Stomach (tissue), 8 donors: ENCODE measurements at regions not wholly inside any gene's neighbourhood (a gene's known extent, or its start where the extent isn't known, plus 50 kb on each side); places are given as distances from the start of the nearest gene placed in this dataset.

Source experiments
- DNase-seq, 2 donors: peaks; one replicate each; pipeline versions ENCODE4 v3.0.0 to v3.0.0-alpha.2; 2013 to 2019
- H3K27ac ChIP-seq, 5 donors: fragments of 200-600 bp in 4 of 5; sonication (generic) in 4 of 5; one replicate each; pipeline ENCODE4 v1.5.1; 2013 to 2019; ENCODE audit warnings: mild to moderate bottlenecking in 1 of 5, moderate library complexity in 1 of 5
- H3K27me3 ChIP-seq, 3 donors: fragments of 200-600 bp; sonication (generic); one replicate each; pipeline ENCODE4 v1.5.1; 2017 to 2019; ENCODE audit warnings: mixed run types in 1 of 3
- H3K36me3 ChIP-seq, 4 donors: fragments of 200-600 bp; sonication (generic); 1 replicate in 3 of 4; 2 replicates in 1 of 4; pipeline ENCODE4 v1.5.1; 2016 to 2019
- H3K4me1 ChIP-seq, 4 donors: fragments of 200-600 bp; sonication (generic); one replicate each; pipeline ENCODE4 v1.5.1; 2016 to 2019
- H3K4me3 ChIP-seq, 4 donors: fragments of 200-600 bp; sonication (generic) in 3 of 4; one replicate each; pipeline ENCODE4 v1.5.1; 2016 to 2019; ENCODE audit warnings: mild to moderate bottlenecking in 1 of 4
- H3K9me3 ChIP-seq, 4 donors: fragments of 200-600 bp; sonication (generic); one replicate each; pipeline ENCODE4 v1.5.1; 2016 to 2019
- EP300 ChIP-seq: sonication (generic); formaldehyde crosslinking; IDR thresholded peaks from one replicate; pipeline ENCODE4 v1.6.1; 2017; ENCODE audit warnings: antibody characterized with exemption
- POLR2A ChIP-seq, 4 donors: fragments of 450-650 bp; IDR thresholded peaks; one replicate each; pipeline ENCODE4 v1.6.1; 2016; ENCODE audit warnings: antibody characterized with exemption in 4 of 4, control low read depth in 2 of 4, mild to moderate bottlenecking in 1 of 4, moderate library complexity in 1 of 4
- POLR2AphosphoS5 ChIP-seq, 3 donors: sonication (generic); formaldehyde crosslinking; IDR thresholded peaks; one replicate each; pipeline ENCODE4 v1.6.1; 2016; ENCODE audit warnings: antibody characterized with exemption in 3 of 3
- WGBS, 5 donors: extraction: QIAGEN DNeasy Blood & Tissue Kit in 3 of 5; methylation state at CpG; one replicate each; pipeline versions ENCODE4 v1.1.5 to v1.1.7; 2013 to 2018; 5-methylcytosine and 5-hydroxymethylcytosine counted together
- intact Hi-C: fragments of 100-400 bp; cut with DNase I; formaldehyde crosslinking; loops from one replicate; pipeline ENCODE4 v1.15.1; 2023; ENCODE audit warnings: low total_unique reads
- TF ChIP-seq, protein P1 (sequence below), 7 experiments: fragments of 450-650 bp in 4 of 7; fragments of 200-600 bp in 3 of 7; sonication (generic) in 3 of 7; IDR thresholded peaks; one replicate each; pipeline ENCODE4 v1.5.1; 2016 to 2019; ENCODE audit warnings: antibody characterized with exemption in 7 of 7, control low read depth in 2 of 7, mild to moderate bottlenecking in 1 of 7
- donor health status: healthy with polysubstance abuse.
- donor health status: Bipolar disorder and iron deficiency.
- donor health status: healthy.

DNA sequence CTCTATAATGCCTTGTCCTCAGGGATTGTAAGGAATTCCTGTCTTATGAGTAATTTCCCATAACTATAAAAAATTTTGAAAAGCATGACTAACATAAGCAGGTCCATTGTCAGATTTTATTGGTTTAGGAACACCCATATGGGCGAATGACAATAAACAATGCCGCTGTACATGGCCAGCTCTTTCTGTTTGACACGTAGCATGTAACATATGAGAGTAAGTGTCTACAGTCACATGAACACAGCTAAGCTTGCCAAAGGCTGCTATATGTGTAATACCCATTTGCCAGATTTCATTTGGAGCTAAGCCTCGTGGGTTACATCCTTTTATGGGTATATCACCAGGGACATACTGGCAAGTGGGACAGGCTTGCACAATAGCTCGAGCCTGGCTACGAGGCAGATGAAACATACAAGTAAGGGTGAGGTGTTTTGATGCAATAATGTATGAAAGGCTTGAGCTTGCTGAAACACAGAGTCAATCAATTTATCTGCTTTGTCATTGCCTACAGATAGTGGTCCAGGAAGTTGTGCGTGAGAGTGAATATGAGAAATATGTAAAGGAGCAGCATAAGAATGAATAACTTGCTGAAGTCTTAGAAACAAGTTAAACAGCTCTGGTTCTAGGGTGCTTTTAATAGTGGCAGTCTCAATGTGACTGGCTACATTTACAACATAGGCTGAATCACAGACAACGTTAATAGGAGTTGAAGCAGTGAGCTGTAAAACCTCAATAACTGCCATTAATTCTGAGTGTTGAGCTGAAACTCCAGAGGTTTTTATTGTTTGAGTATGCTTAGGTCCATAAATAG lies 67.4 kb upstream of the UGT2B10 start:
- no peak for DNase-seq
- H3K4me3 ChIP-seq = no peak overlapping the region
- TF ChIP-seq POLR2A (IDR thresholded peaks at IDR 0.05) = no peak
- TF ChIP-seq, protein P1, sequence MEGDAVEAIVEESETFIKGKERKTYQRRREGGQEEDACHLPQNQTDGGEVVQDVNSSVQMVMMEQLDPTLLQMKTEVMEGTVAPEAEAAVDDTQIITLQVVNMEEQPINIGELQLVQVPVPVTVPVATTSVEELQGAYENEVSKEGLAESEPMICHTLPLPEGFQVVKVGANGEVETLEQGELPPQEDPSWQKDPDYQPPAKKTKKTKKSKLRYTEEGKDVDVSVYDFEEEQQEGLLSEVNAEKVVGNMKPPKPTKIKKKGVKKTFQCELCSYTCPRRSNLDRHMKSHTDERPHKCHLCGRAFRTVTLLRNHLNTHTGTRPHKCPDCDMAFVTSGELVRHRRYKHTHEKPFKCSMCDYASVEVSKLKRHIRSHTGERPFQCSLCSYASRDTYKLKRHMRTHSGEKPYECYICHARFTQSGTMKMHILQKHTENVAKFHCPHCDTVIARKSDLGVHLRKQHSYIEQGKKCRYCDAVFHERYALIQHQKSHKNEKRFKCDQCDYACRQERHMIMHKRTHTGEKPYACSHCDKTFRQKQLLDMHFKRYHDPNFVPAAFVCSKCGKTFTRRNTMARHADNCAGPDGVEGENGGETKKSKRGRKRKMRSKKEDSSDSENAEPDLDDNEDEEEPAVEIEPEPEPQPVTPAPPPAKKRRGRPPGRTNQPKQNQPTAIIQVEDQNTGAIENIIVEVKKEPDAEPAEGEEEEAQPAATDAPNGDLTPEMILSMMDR (IDR thresholded peaks at IDR 0.05) = no peak
- TF ChIP-seq EP300 = no peak
- no peak for TF ChIP-seq POLR2AphosphoS5 (IDR thresholded peaks at IDR 0.05)
- H3K4me1 ChIP-seq = peaks cover 0 to 16% (median 7%) of the 10 kb centered on the region in 4 donors
- H3K27me3 ChIP-seq = no peaks in the 10 kb centered on the region
- intact Hi-C loops = no loop called here
- no peaks in the 10 kb centered on the region for H3K9me3 ChIP-seq
- H3K27ac ChIP-seq = no peak overlapping the region
- no peaks in the 10 kb centered on the region for H3K36me3 ChIP-seq
- 56 to 74% (median 71%) methylated on average over 8 of the region's 8 CpGs for WGBS, 5 donors

DNA sequence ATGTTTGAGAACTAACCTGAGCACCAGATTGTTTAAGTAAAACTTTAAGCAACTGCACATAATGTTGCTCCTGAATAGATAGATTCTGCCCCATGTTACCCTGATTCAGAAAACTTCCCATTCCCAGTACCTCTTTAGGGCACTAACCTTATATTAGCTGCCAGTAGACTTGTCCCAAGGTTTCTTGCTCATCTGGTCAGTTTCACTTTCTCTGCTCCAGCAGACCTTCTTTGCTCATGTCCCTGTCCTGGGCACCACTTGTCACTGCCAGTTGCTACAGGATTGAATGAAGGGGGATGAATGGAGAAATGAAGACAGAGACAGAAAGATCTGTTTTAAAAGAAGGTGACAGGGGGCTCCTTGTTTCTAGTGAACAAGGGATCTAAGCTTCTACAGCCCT lies 65.2 kb upstream of the UGT2B10 start:
- H3K9me3 ChIP-seq = no peaks in the 10 kb centered on the region
- intact Hi-C loops = no loop called here
- no peak for DNase-seq
- H3K27ac ChIP-seq = no peak overlapping the region
- H3K36me3 ChIP-seq = no peaks in the 10 kb centered on the region
- H3K27me3 ChIP-seq = no peaks in the 10 kb centered on the region
- H3K4me1 ChIP-seq = peaks cover 0 to 5% (median 2%) of the 10 kb centered on the region in 4 donors
- TF ChIP-seq POLR2A (IDR thresholded peaks at IDR 0.05) (no peak), POLR2AphosphoS5 (IDR thresholded peaks at IDR 0.05) (no peak), EP300 (no peak)
- TF ChIP-seq, protein P1 (IDR thresholded peaks at IDR 0.05) = no peak
- no peak overlapping the region for H3K4me3 ChIP-seq

DNA sequence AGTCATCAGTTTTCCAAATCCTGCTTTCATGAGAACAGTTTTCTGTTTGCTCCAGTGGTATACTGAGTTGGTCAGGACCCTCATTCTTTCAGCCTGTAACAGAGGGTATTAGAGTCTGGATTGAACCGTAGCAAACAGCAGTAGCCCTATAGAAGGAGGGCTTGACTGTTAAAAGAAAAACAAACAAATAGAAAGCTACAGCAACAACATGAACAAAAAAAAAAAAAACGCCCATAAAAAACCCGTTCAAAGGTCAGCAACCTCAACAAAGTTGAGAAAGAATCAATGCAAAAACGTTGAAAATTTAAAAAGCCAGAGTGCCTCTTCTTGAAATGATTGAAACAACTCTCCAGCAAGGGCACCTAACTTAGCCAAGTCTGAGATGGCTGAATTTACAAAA lies 64.7 kb upstream of the UGT2B10 start:
- no peak overlapping the region for H3K27ac ChIP-seq
- H3K9me3 ChIP-seq = no peaks in the 10 kb centered on the region
- intact Hi-C loops = no loop called here
- H3K36me3 ChIP-seq = no peaks in the 10 kb centered on the region
- TF ChIP-seq EP300 = no peak
- TF ChIP-seq, protein P1 (IDR thresholded peaks at IDR 0.05) = no peak
- no peak for TF ChIP-seq POLR2A (IDR thresholded peaks at IDR 0.05)
- TF ChIP-seq POLR2AphosphoS5 (IDR thresholded peaks at IDR 0.05) = no peak
- no peak for DNase-seq
- H3K27me3 ChIP-seq = no peaks in the 10 kb centered on the region
- no peak overlapping the region for H3K4me3 ChIP-seq
- H3K4me1 ChIP-seq = no peaks in the 10 kb centered on the region
- 60 to 74% (median 67%) methylated on average over 4 of the region's 4 CpGs for WGBS, 5 donors

DNA sequence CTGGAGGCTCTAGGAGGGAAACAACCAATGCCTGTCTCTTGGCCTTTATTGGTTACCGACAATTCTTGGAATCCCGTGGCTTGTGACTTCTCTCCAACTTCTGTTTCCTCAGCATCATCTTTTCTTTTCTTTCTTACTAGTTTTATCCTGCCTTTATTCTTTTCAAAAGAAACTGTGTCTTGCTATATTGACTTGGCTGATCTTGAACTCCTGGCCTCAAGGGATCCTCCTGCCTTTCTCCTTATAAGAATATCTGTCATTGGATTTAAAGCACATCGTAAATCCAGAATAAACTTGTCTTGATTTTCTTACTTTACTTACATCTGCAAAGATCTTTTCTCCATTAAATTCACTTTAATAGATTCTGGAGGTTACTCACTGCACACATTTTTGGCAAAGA lies 49.9 kb upstream of the UGT2B10 start:
- H3K36me3 ChIP-seq = no peaks in the 10 kb centered on the region
- intact Hi-C loops = no loop called here
- no peak for DNase-seq
- WGBS, 5 donors = 62 to 94% (median 88%) methylated on average over 3 of the region's 3 CpGs
- H3K27ac ChIP-seq = no peak overlapping the region
- H3K9me3 ChIP-seq = peaks cover 0 to 5% (median 2%) of the 10 kb centered on the region in 4 donors
- no peaks in the 10 kb centered on the region for H3K4me1 ChIP-seq
- TF ChIP-seq, protein P1 (IDR thresholded peaks at IDR 0.05) = no peak
- no peak for TF ChIP-seq POLR2A (IDR thresholded peaks at IDR 0.05)
- no peak for TF ChIP-seq EP300
- no peak for TF ChIP-seq POLR2AphosphoS5 (IDR thresholded peaks at IDR 0.05)
- no peak overlapping the region for H3K4me3 ChIP-seq
- no peaks in the 10 kb centered on the region for H3K27me3 ChIP-seq
